Right lobe of liver (tissue), 6 donors: ENCODE measurements at regions not wholly inside any gene's neighbourhood (a gene's known extent, or its start where the extent isn't known, plus 50 kb on each side); places are given as distances from the start of the nearest gene placed in this dataset.

ENCODE experiments used
- ATAC-seq, 4 donors: fragments of 200-7000 bp; cut with Tn5 transposase; one replicate each; pipeline ENCODE4 v1.9.1; 2020; ENCODE audit warnings: mild to moderate bottlenecking in 4 of 4, moderate library complexity in 4 of 4
- DNase-seq, 3 donors: peaks; one replicate each; pipeline ENCODE4 v3.0.0-alpha.2; 2020
- H3K27ac ChIP-seq, 3 donors: fragments of 200-600 bp; one replicate each; pipeline ENCODE4 v1.8.0; 2022
- H3K27me3 ChIP-seq, 2 donors: fragments of 200-600 bp; one replicate each; pipeline ENCODE4 v1.8.0; 2022
- H3K36me3 ChIP-seq, 4 donors: fragments of 200-600 bp; sonication (generic) in 1 of 4; one replicate each; pipeline versions ENCODE4 v1.5.1 to v1.8.0; 2017 to 2022; ENCODE audit warnings: control low read depth in 1 of 4
- H3K4me1 ChIP-seq, 4 donors: fragments of 200-600 bp; sonication (generic) in 1 of 4; one replicate each; pipeline versions ENCODE4 v1.5.1 to v1.8.0; 2017 to 2022; ENCODE audit warnings: control low read depth in 1 of 4
- H3K4me3 ChIP-seq, 3 donors: fragments of 200-600 bp; one replicate each; pipeline ENCODE4 v1.8.0; 2022
- H3K9me3 ChIP-seq, 4 donors: fragments of 200-600 bp; sonication (generic) in 1 of 4; one replicate each; pipeline versions ENCODE4 v1.5.1 to v1.8.0; 2017 to 2022; ENCODE audit warnings: control low read depth in 1 of 4
- POLR2A ChIP-seq: fragments of 450-650 bp; IDR thresholded peaks from one replicate; pipeline ENCODE4 v1.6.1; 2017; ENCODE audit warnings: antibody characterized with exemption, mild to moderate bottlenecking
- WGBS: methylation state at CpG from one replicate; pipeline ENCODE4 v1.1.6; 2018; ENCODE audit warnings: low coverage, low lambda C conversion rate; ENCODE audit not compliant: insufficient coverage; ENCODE audit errors: missing lambda C conversion rate; 5-methylcytosine and 5-hydroxymethylcytosine counted together
- intact Hi-C, 2 donors: fragments of 100-400 bp; cut with DNase I; formaldehyde crosslinking; loops; one replicate each; pipeline versions ENCODE4 v1.11.2 to v1.14.1; 2022
- TF ChIP-seq, protein P1 (sequence below), 4 donors: fragments of 200-600 bp in 3 of 4; fragments of 450-650 bp in 1 of 4; IDR thresholded peaks; one replicate each; pipeline versions ENCODE4 v1.5.1 to v1.8.0; 2016 to 2022; ENCODE audit warnings: antibody characterized with exemption in 4 of 4, mild to moderate bottlenecking in 2 of 4
- donor health status: DM: no; HTN: yes; CAD: no.
- donor health status: DM: no; HTN: no; CAD: no.
- donor health status: DM: no; HTN: no; CAD: no.
- donor health status: DM: no; HTN: yes; CAD: no.
- donor health status: DM: no; HTN: yes; CAD: no.

GRCh38 chr6:154569156-154569862 is 58.8 kb upstream of the CNKSR3 start:
- no peaks in the 10 kb centered on the region for H3K27me3 ChIP-seq
- no peaks in the 10 kb centered on the region for H3K36me3 ChIP-seq
- intact Hi-C loops: no loop called here
- H3K9me3 ChIP-seq: no peaks in the 10 kb centered on the region
- TF ChIP-seq, protein P1, sequence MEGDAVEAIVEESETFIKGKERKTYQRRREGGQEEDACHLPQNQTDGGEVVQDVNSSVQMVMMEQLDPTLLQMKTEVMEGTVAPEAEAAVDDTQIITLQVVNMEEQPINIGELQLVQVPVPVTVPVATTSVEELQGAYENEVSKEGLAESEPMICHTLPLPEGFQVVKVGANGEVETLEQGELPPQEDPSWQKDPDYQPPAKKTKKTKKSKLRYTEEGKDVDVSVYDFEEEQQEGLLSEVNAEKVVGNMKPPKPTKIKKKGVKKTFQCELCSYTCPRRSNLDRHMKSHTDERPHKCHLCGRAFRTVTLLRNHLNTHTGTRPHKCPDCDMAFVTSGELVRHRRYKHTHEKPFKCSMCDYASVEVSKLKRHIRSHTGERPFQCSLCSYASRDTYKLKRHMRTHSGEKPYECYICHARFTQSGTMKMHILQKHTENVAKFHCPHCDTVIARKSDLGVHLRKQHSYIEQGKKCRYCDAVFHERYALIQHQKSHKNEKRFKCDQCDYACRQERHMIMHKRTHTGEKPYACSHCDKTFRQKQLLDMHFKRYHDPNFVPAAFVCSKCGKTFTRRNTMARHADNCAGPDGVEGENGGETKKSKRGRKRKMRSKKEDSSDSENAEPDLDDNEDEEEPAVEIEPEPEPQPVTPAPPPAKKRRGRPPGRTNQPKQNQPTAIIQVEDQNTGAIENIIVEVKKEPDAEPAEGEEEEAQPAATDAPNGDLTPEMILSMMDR (IDR thresholded peaks at IDR 0.05): no peak
- no peak for TF ChIP-seq POLR2A
- DNase-seq: no peak
- no peak overlapping the region for H3K4me3 ChIP-seq
- WGBS: 15% methylated on average over 3 of the region's 3 CpGs
- H3K27ac ChIP-seq: no peak overlapping the region
- peak; percentile 68 to 91 (median 77) for ATAC-seq
- peaks cover 0 to 8% (median 2%) of the 10 kb centered on the region in 4 donors for H3K4me1 ChIP-seq

DNA sequence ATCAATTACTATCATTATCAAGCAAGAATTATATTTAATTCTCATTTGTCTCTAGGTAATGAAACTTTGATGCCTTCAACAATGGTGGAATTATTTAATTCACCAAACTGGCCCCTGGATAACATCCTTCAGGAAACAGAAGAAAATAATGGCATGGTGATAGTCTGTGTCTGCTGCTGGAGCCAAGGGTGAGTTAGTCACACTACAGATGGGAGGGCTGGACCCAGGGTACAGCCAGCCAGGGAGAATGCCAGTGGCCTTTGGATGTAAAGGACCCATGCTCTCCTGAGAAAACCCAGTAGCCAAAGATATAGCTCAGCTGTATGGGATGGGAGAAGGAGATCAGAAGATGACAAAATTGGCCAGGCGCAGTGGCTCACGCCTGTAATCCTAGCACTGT is 60.0 kb upstream of the CNKSR3 start:
- Histone ChIP-seq H3K27me3 (no peaks in the 10 kb centered on the region), H3K27ac (no peak overlapping the region), H3K4me3 (no peak overlapping the region), H3K9me3 (no peaks in the 10 kb centered on the region), H3K36me3 (no peaks in the 10 kb centered on the region), H3K4me1 (peaks cover 0 to 8% (median 2%) of the 10 kb centered on the region in 4 donors)
- WGBS: 100% methylated on average over 2 of the region's 2 CpGs
- ATAC-seq (peak in 1 of 4 donors; percentile 47), DNase-seq (no peak)
- intact Hi-C loops: no loop called here
- no peak for TF ChIP-seq POLR2A
- TF ChIP-seq, protein P1 (IDR thresholded peaks at IDR 0.05): no peak

DNA sequence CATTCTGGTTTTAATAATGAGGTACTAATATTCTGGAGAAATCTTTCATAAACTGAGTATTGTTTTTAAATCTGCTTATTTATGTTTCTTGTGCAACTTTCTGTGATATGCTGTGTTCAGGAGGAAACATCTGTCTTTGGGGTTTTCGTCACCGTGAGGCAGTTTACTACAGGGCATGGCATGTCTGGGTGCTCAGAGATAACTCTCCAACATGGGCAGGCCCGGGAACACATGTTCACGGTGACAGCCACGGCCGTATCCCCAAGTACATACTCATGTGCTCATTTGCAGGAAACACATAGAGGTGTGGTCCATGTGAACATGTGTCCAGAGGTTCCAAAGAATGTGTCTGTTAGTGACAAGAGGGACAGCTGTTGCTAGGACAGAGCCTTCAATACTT is 62.1 kb upstream of the CNKSR3 start:
- H3K9me3 ChIP-seq: no peaks in the 10 kb centered on the region
- WGBS: 41% methylated on average over 6 of the region's 6 CpGs
- H3K27ac ChIP-seq: no peak overlapping the region
- TF ChIP-seq, protein P1 (IDR thresholded peaks at IDR 0.05): no peak
- TF ChIP-seq POLR2A: no peak
- H3K4me1 ChIP-seq: peaks cover 0 to 8% (median 2%) of the 10 kb centered on the region in 4 donors
- no peaks in the 10 kb centered on the region for H3K27me3 ChIP-seq
- intact Hi-C loops: no loop called here
- ATAC-seq (no peak), DNase-seq (no peak)
- no peak overlapping the region for H3K4me3 ChIP-seq
- H3K36me3 ChIP-seq: no peaks in the 10 kb centered on the region

DNA sequence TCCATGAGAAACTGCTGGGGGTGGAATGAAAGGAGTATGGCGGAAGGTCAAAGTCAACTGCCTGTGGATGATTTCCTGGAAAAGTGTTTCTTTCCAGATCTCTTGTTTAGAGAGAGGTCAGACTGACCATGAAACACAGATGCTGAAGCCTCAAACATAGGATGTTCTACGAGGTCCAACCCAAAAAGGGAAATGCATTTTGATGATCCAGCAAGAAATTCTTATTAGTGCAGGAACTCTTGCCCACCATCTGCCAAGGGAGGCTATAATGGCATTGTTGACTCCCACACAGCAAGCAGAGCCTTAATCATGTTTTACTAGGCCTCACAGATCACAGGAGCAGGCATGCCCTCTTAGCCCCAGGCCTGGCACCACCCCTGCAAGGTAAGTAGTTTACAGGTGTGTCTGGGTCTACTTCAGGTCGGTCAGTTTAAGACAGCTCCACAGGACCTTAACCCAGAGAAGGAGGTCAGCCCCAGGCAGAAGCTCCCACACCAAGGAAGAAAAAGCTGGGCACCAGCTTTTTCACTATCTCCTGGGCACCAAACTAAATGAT is 67.6 kb upstream of the CNKSR3 start:
- H3K4me1 ChIP-seq: no peaks in the 10 kb centered on the region
- no peak for DNase-seq
- no peak overlapping the region for H3K4me3 ChIP-seq
- intact Hi-C loops: no loop called here
- H3K27ac ChIP-seq: no peak overlapping the region
- ATAC-seq: no peak
- H3K36me3 ChIP-seq: no peaks in the 10 kb centered on the region
- H3K9me3 ChIP-seq: no peaks in the 10 kb centered on the region
- WGBS: 85% methylated on average over 2 of the region's 3 CpGs
- no peaks in the 10 kb centered on the region for H3K27me3 ChIP-seq
- TF ChIP-seq, protein P1 (IDR thresholded peaks at IDR 0.05): no peak
- TF ChIP-seq POLR2A: no peak
